GM21360 (cell line): ENCODE measurements at regions not wholly inside any gene's neighbourhood (a gene's known extent, or its start where the extent isn't known, plus 50 kb on each side); places are given as distances from the start of the nearest gene placed in this dataset.

Experiments used
- ATAC-seq: cut with Tn5 transposase; IDR thresholded peaks from one replicate; pipeline ENCODE4 v1.9.1; 2021; ENCODE audit warnings: mild to moderate bottlenecking, moderate library complexity; ENCODE audit not compliant: unreplicated experiment

GRCh38 chr5:135220394-135221186, 178.4 kb downstream of the MACROH2A1 start:
- ATAC-seq = no peak

- no peak for ATAC-seq
Observed at GRCh38 chr5:135219868-135220267, 179.2 kb downstream of the MACROH2A1 start.

GRCh38 chr5:135218790-135219568, 180.1 kb downstream of the MACROH2A1 start:
- ATAC-seq = no peak

- ATAC-seq = no peak
Observed at GRCh38 chr5:135218486-135218755, 180.6 kb downstream of the MACROH2A1 start.

- no peak for ATAC-seq
Observed at GRCh38 chr5:135217669-135218485, 181.2 kb downstream of the MACROH2A1 start.

GRCh38 chr5:135216471-135217343, 182.3 kb downstream of the MACROH2A1 start:
- no peak for ATAC-seq

GRCh38 chr5:135215617-135216470, 181.8 kb upstream of the PITX1 start:
- ATAC-seq = no peak

GRCh38 chr5:135214897-135215616, 181.0 kb upstream of the PITX1 start:
- ATAC-seq = no peak

- no peak for ATAC-seq
Observed at GRCh38 chr5:135213466-135214239, 179.6 kb upstream of the PITX1 start.

GRCh38 chr5:135213027-135213386, 179.0 kb upstream of the PITX1 start:
- no peak for ATAC-seq

GRCh38 chr5:135212361-135213026, 178.5 kb upstream of the PITX1 start:
- no peak for ATAC-seq

- no peak for ATAC-seq
Observed at GRCh38 chr5:135211791-135212190, 177.8 kb upstream of the PITX1 start.

- no peak for ATAC-seq
Observed at GRCh38 chr5:135211083-135211790, 177.2 kb upstream of the PITX1 start.

GRCh38 chr5:135210286-135211055, 176.4 kb upstream of the PITX1 start:
- no peak for ATAC-seq

- no peak for ATAC-seq
Observed at GRCh38 chr5:135208903-135209721, 175.1 kb upstream of the PITX1 start.

GRCh38 chr5:135208555-135208902, 174.5 kb upstream of the PITX1 start:
- ATAC-seq = no peak
